ENCODE measurements at regions not wholly inside any gene's neighbourhood (a gene's known extent, or its start where the extent isn't known, plus 50 kb on each side); places are given as distances from the start of the nearest gene placed in this dataset.

DNA sequence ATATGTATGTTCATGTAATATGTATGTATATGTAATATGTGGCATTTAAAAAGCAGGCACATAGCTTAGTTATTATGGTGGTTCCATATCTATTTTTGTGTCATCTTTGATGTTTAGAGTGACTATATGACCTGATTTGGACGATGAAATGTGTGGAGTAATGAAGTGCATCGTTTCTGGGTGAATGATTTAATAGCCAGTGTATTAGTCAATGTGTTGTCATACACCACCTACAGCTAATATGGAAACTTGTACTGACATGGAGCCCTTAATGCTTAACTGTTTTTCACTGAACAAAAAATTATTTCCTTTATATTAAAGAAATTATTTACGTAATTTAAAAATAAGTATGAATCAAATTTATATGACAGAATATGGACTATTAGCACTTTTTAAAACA is 292.3 kb upstream of the FSTL5 start:
- DNase-seq, result no peak

DNA sequence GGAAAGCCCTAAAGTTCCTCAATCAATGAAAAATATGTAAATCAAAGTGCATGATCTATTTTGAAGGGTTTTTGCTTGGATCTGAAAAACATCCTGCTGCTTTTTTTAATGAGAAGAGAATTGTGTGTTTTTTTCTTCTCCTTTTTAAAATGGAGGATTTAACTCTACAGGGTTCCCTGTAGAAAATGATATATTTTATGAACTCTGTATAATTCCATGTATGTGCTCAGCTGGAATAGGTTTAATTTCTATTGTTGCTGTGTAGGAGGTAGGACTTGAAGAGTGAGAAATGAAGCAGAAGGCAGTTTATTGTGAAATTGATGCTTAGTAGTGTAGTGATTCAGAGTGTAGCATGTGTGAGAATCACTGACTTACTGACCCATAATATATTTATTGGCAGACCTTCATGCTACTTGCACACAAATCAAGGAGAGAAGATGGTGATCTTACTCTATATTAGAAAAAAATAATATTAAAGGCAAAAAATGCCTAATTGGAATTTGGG is 286.8 kb upstream of the FSTL5 start:
- no peak for DNase-seq

DNA sequence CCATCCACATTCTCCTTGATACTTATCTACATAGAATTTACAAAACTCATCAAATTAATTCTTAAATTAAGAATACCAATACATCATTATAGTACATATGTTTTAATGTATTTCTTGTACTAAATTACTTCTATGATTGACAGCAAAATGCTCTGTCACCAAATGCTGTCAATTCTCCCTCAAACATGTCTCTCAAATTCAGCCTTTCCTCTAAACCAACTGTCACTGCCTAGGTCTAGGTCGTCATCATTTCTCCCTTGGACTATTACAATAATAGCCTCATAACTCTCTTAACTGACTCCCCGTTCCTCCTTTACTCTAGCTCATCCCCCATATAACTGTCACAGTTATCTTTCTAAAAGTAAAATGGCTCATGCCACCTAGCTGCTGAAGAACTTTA is 279.7 kb upstream of the FSTL5 start:
- DNase-seq, result no peak

DNA sequence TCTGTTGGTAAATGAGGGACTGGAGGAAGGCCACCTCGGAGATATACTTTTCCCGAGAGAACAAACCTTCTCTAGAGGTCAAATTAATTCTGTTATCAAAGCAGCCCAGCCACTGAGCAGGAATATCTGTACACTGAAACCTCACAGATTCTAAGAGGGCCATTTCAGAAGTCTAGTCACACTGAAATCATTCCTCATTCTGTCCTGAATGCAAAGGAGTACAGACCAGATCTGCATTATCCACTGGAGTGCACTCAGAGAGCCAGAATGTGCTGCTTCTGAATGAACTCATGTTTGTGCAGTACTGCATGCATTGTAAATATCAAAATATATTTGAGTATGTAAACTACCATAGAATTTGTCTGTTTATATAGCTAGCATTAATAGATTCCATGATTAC is 278.3 kb upstream of the FSTL5 start:
- DNase-seq, result no peak

DNA sequence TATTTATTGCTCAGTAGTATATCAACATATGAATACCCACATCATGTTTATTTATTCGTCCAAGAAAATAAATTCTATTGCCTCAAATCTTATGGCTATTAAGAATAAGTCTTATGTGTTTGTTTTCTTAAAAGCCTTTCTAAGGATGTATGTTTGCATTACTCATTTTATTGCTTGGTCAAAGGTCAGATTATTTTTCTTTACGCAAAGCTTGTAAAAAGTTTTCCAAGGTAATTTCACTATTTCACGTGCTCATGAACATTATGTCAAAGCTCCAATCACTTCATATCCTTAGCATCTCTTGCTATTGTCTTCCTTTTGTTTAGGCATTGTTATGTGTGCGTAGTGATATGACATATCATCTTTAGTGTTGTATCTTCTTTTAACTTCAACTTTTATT is 258.5 kb upstream of the FSTL5 start:
- DNase-seq, result no peak

DNA sequence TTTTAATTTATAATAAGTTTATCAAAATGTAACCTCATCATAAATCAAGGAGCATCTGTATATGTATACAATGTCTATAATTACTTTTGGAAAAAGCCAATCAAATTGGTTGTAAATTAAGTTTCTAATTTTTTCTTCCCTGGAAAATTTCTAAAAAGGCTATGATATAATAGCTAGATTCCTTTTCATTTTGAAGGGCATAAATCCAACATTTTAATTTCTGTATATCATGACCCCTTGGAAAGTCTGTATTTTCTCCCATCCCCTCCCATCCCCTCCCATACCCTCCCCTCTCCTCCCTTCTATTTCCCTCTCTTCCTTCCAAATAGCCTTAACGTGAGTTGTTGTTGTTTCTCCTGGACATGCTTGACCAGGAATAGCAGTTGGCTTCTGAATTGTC is 247.1 kb upstream of the FSTL5 start:
- DNase-seq, result no peak

DNA sequence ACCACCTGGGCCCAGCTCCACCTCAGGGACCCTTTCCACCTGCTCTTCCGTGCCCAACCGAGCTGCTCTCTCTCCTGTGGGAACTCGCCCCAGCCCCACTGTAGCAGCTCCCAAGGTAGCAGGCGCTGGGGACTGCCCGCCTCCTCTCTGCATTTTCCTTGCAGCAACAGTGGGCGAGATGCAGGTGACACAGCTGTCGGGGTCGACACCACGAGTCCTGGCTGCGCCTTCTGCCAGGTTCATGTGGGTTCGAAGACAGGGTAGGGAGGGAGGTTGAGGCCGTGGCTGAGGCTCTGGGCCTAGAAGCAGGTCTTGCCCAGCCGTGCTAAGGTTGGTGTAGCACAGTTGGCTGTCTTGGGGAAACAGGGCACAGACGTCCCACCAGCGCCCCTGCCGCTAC is 245.2 kb upstream of the FSTL5 start:
- no peak for DNase-seq

DNA sequence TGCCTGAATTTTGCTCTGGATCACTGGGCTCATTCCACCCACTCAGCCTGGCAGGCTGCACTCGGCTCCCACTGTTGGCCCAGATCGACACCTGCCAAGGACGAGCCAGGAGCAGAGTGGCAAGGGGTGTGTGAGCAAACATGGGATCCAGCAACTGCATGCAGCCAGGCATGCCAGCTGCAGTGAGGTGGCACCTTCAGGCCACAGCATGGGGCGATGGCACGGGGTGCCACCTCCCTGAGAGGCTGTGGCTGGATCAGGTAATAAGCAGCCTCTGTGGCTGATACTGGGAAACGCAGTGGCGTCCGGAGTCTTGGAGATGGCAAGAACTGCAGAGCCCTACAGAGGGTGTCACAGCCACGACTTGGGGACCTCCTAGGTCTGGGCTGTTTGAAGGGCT is 244.5 kb upstream of the FSTL5 start:
- no peak for DNase-seq

DNA sequence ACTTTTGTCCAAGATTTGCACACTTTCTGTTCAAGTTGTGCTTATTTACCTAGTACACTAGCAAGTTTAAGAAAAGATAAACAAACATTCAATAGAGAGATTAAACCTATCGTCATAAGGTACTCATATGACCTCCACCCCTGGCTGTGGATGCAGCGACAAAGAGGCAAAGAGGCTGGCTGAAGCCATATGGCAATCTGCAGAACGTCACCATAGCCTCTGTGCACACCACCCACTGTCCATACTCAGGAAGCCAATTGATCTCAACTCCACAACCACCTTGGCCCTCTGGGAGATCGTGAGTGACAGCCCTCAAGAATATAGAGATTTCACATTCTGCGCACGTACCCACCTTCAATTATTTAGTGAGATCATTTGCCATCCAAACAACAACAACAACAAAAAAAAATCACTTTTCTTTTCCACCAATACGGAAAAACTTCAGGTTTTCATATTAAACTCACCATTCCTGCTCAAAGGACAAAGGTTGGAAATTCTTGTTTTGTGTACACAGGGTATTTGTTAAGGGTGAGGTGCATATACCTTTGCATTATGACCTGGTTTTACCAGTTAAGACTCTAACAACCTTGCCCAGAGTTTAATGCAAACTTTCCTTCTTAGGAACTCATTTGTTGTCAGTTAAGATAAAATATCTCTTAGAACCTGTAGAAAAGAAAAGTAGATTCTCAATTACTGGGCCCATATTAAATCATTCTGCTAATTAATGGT is 243.0 kb upstream of the FSTL5 start:
- DNase-seq, result no peak

DNA sequence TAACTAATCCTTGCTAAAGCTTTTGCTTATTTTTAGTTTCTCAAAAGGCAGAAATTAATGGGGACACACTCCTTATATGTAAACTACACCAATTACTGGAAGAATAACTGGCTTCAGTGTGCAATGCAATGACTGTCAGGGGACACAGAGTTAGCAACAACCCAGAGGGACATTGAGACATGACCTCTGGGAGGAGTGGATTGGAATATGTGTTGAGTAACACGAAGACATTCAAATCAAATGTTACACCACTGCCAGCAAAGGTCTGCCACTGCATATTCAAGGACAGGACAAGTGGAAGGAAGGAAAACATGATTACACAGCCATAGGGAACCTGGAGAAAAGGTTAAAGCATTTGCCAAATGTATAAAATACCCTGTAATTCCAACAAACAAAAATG is 240.1 kb upstream of the FSTL5 start:
- no peak for DNase-seq

DNA sequence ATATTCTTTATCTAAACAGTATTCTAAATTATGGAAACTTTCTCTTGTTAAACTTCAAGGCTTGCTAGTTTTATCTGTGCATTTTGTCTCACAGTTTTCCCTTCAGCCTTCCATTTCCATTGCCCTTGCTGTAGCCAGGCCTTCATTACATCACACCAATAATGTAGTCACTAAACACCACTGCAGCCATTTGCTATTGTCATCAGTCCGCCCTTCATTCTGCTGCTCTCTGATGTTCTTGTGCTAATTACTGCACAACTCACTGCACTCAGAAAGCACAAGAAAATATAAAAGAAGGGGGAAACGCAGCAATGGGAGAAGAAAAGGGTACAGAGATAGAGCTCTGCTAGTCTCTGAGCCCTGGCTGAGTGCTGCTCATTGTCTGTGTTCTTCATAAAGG is 239.6 kb upstream of the FSTL5 start:
- DNase-seq, result no peak

DNA sequence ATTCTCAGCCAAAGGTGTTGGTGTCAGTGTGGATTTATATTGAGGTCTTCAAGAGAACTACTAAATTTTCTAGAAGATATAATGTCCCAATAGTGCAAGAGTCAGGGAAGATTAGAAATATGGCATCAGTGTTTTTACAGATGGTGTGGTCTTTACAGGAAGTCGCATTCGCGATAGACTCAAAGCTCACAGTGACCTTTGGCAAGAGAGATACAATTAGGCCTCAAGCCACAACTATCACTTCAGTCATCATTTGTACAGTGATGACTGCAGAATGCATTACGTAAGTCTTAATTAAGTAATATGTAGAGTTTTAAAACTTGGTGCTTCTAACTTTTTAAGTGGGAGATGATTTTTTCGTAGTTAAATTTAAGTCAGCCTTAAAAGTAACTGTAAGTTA is 237.2 kb upstream of the FSTL5 start:
- no peak for DNase-seq

DNA sequence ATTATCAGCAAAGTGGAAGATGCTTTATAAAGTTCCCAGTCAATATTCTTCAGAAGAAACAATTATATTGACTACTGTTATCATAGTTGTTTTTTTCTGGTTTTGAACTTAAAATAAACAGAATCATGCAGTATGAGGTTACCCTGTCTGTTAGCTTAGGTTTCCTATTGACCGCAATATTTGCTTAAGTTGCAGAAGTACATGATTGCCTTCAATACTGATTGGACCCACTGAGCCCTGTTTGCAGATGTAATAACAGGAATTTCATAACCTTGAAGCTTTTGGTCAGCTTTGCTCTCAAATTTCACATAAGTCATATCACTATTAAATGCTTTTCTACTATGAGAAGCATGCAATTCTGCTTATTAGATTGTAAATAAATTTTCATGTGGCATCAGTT is 229.1 kb upstream of the FSTL5 start:
- no peak for DNase-seq

DNA sequence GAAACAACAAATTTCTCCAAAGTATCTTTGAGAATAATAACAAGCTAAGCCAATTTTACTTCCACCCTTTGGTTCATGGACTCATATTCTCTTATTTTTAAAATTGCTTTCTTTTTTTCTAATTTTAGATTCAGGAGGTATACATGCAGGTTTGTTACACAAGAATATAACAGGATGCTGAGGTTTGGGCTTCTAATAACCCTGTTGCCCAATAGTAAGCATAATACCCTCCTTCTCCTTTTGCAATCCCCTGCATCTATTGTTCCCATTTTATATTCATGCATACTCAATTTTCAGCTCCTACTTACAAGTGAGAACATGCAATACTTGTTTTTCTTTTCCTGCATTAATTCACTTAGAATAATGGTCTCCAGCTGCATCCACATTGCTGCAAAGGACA is 202.3 kb upstream of the FSTL5 start:
- DNase-seq, result no peak

DNA sequence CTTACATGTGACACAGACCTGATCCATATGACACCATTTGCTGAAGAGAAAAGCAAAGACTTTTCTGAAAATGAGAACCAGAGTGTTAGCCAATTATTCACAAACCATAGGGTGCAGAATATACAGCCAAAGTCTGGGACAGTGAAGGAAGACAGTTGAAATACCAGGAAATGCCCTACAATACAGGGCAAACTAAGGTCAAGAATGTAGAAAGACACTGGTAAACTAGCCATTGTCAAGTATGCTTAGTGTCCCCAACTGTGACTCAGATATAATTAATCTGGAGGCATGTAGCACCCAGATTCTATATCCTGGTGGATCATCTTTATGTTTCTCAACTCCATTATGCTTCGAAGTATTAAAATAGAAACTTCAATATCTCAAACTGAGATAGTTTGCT is 200.9 kb upstream of the FSTL5 start:
- DNase-seq, result no peak

DNA sequence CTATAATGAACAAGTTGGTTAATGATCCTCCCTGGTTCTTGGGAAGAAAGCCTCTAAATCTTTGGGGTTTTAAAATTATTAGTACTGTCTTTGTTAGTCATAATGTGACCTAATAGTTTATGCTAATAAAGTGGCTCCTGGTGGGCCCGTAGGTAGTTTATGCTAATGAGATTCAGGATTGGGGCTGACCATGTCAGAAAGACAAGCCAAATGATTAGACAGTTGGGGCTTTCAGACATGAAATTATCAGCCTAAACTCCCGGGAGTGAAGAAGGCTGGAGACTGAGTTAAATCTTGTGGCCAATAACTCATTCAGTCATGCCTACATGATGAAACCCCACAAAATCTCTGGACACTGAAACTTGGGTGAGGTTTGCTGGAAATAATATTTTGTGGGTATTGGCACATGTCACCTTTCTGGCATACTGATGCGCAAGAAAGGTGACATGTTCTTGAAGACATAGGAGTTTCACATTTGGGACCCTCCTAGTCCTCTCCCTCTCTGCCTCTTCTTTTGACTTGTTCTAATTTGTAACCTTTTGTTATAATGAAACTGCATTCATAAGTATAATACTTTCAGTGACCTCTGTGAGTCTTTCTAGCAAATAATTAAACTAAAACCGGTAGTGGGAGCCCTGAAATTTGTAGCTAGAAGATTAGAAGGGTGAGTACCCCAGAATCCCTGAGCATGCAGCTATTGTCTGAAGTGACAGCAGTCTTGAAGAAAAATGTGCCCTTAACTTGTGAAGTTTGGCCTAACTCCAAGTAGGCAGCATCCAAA is 196.8 kb upstream of the FSTL5 start:
- no peak for DNase-seq

DNA sequence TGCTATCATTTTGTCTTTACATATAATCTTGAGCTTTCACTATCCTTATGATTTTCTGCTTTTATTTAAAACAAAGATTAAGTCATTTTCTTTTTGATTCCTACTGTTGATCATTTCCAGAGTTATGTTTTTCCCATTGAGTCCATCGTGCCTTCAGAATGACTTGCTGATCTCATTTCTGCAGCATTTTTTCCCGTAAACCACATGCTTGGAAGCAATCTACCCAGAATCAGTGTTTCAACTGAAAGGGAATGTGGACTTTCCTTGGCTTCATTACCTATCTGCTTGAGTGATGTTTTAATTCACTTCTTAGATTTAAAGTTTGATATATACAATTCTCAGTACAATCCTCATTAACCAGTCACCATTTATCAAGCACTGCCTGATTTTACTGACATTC is 192.4 kb upstream of the FSTL5 start:
- DNase-seq, result no peak

DNA sequence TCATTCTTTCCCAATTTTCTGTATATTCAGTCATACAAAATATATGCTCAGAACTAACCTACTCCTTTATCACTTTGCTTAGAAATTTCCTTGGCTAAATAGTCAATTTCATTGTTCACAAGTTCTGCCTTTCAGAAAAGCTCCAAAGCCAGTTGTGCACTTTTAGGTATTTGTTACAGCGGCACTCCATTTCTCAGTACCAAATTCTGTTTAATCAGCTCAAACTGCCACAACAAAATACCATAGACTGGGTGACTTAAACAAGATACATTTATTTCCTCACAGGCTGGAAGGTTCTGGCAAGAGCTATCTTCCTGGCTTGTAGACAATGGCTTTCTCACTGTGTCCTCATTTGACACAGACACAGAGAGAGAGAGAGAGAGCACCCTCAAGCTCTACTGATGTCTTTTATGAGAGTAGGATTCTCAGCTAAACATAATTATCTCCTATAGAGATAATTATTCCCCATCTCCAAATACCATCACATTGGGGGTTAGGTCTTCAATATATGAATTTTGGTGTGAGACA is 188.8 kb upstream of the FSTL5 start:
- DNase-seq, result no peak

DNA sequence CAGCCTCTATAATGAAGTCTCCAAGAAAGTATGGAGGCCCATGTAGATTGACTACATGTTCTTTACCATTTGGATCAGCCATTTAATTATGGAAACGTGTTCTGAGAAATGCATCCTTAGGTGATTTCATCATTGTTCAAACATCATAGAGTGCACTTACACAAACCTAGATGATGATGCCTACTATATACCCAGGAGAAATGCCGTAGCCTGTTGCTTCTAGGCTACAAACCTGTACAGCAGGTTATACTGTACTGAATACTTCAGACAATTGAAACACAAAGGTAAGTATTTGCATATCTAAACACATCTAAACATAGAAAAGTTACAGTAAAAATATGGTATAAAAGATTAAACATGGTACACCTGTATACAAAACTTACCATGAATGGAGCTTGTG is 186.5 kb upstream of the FSTL5 start:
- no peak for DNase-seq

DNA sequence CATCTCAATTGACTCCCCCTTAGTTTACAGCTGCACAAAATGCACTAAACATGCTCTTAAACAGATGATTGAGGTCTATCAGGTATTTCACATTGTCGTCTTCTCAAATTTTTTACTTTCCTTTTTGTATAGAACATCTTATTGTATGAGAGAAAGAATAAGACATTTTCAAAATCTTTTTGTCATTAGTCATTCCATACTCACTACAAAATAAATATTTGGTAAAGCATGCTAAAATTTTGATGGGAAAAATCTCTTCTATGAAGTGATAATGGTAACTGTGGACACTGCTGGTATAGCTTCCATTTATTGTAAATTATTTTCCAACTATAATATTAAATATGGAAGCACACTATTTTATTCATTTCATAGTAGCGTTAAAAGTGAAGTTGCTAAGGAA is 185.6 kb upstream of the FSTL5 start:
- no peak for DNase-seq

DNA sequence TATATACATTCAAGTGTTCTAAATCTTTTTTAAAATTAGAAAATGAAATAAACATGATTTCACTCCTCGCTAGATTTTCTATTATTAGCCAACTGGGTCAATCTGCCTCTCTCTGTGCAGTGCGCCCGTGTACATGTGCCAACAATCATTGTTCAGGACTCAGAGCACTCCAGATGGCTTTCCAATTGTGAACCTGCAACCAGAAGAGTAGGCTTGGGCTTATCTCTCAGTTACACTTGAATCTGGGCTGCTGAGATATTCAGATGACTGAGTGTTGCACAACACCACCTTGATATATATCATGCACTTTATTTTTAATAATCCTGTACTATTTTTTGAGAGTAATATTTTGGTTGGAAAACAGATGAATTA is 184.0 kb upstream of the FSTL5 start:
- no peak for DNase-seq

DNA sequence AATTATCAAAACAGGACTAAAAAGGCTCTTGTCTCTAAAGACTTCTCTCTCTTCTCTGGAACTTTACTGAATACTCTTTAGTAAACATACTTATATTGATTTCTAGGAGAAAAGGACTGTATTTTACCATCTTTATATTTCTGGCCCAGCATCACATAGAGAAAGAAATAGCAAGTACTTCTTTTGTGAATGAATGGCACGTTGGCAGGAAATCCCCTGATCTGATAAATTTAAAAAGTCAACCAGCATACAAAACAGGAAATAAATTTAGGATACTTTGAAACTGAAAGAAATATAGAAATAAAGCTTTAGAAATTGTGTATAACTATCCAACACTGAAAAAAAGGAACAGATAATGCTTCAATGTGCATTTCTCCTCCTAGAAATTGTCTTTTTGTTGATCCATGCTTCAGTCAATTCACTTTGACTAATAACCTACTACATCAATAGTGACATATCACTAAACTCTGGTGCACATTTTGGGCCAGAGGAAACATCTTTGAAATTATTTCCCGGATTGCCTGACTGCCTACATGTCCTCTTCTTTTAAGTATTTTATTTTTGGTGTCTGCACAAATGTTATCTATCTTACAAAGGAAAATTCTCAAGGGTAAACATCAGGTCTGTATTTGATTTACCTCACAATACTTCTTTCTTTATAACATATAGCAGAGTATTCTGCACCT is 183.5 kb upstream of the FSTL5 start:
- no peak for DNase-seq

DNA sequence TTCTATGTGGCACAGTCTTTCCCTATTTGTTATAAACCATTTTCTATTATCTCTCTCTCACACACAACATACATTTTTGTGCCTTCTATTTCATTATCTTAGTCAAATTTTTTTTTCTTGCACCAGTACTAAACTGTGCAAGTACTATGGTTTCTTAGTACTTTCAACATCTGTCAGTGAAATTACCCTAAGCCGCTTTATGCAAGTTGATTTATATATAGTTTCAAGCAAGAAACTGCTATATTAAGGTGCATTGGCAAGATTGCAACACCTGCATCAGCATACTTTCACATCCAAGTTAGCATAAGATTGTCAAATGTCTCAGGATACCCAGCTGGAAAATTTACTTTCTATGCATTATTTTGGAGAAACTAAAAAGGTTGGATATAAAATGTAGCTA is 180.2 kb upstream of the FSTL5 start:
- DNase-seq, result no peak

DNA sequence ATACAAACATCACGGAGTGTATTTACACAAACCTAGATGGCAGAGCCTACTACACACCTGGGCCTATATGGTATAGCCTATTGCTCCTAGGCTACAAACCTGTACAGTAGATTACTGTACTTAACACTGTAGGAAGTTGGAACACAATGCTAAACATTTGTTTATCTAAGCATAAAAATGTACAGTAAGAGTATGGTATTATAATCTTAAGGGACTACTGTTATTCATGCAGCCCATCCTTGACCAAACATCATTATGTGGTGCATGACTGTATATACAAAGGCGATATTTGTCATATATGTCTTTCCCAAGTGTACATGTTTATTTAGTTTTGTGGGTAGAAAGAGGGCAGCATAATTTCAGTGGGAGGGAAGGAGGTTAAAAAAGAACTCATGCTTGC is 177.7 kb upstream of the FSTL5 start:
- DNase-seq, result no peak

Data from CD4-positive, alpha-beta T cell treated with Interleukin-15 for 1 hour (primary cell).